OCI-LY7 (cell line): ENCODE measurements at regions not wholly inside any gene's neighbourhood (a gene's known extent, or its start where the extent isn't known, plus 50 kb on each side); places are given as distances from the start of the nearest gene placed in this dataset.

Experiments
- CTCF ChIP-seq: fragments of 200-600 bp; sonication (generic); conservative IDR thresholded peaks from 2 replicates; pipeline ENCODE4 v1.5.1; 2014; ENCODE audit warnings: mild to moderate bottlenecking, antibody characterized with exemption, low read length, moderate library complexity, mixed read lengths
- EZH2phosphoT487 ChIP-seq: fragments of 200-600 bp; sonication (generic); IDR thresholded peaks from 2 replicates; pipeline ENCODE4 v1.6.1; 2018; ENCODE audit warnings: low read depth, borderline replicate concordance, mild to moderate bottlenecking, mixed run types, antibody characterized with exemption, low read length, moderate library complexity, mixed read lengths

- no peak for TF ChIP-seq CTCF
- no peak for TF ChIP-seq EZH2phosphoT487
Observed at GRCh38 chr2:120576509-120577474, 158.9 kb upstream of the GLI2 start.
